HCT116 (cell line): ENCODE measurements at regions not wholly inside any gene's neighbourhood (a gene's known extent, or its start where the extent isn't known, plus 50 kb on each side); places are given as distances from the start of the nearest gene placed in this dataset.

Source experiments
- ATAC-seq: fragments of 200-7000 bp; cut with Tn5 transposase; 2 replicates; pipeline ENCODE4 v1.9.1; 2020; ENCODE audit warnings: mild to moderate bottlenecking, moderate library complexity
- BruUV-seq: library from RNA; stranded (reverse); fragments of 400-500 nt; replicated peaks from 2 replicates; lab custom pipeline; 2021; lab: Mats Ljungman, UMichigan
- CTCF ChIA-PET: fragments of 300-600 bp; sonication (Branson Sonifier 250); formaldehyde crosslinking; loops from one replicate; lab custom pipeline; 2021; ENCODE audit warnings: antibody characterized with exemption; lab: Charles Lee
- POLR2A ChIA-PET: fragments of 300-600, 350-600 bp; sonication (Branson Sonifier 250); formaldehyde crosslinking; loops from one replicate; lab custom pipeline; 2021; ENCODE audit warnings: antibody characterized with exemption; lab: Charles Lee
- RAD21 ChIA-PET, 2 experiments: fragments of 300-600 bp; sonication (Branson Sonifier 250); formaldehyde crosslinking; loops; one replicate each; lab custom pipeline; 2023; ENCODE audit warnings: low total read pairs in 2 of 2; ENCODE audit not compliant: uncharacterized antibody in 2 of 2, unreplicated experiment in 2 of 2, low non-redundant PET in 1 of 2; lab: Charles Lee
- DNase-seq: peaks from one replicate; pipeline ENCODE4 v3.0.0-alpha.2; 2010; ENCODE audit warnings: low read depth, low spot score
- H2AFZ ChIP-seq: fragments of 200-600 bp; shearing (Covaris generic), sonication (generic); 2 replicates; pipeline ENCODE4 v1.6.1; 2017; ENCODE audit warnings: low read depth, mixed run types, mixed read lengths, antibody characterized with exemption, low read length; ENCODE audit not compliant: poor library complexity, severe bottlenecking
- H3K27ac ChIP-seq: 2 replicates; pipeline ENCODE4 v1.5.1; 2012; ENCODE audit warnings: low read depth, low read length
- H3K27me3 ChIP-seq: fragments of 200-600 bp; sonication (generic); 2 replicates; pipeline ENCODE4 v1.6.1; 2016; ENCODE audit warnings: mixed run types, low read length, mixed read lengths; ENCODE audit not compliant: insufficient read depth
- H3K36me3 ChIP-seq, 2 experiments: fragments of 200-500 bp in 1 of 2; fragments of 200-600 bp in 1 of 2; sonication (Bioruptor generic) in 1 of 2; sonication (generic) in 1 of 2; 2 replicates each; pipeline versions ENCODE4 v1.5.1 to v1.6.1; 2014 to 2016; ENCODE audit warnings: low read length in 2 of 2, inconsistent platforms in 1 of 2, mixed read lengths in 1 of 2, mixed run types in 1 of 2; ENCODE audit not compliant: insufficient read depth in 2 of 2, control insufficient read depth in 1 of 2
- H3K4me1 ChIP-seq, 2 experiments: fragments of 200-600 bp in 1 of 2; sonication (generic) in 1 of 2; 2 replicates each; pipeline versions ENCODE4 v1.5.1 to v1.6.1; 2012 to 2017; ENCODE audit warnings: low read length in 2 of 2, inconsistent platforms in 1 of 2, mild to moderate bottlenecking in 1 of 2, mixed read lengths in 1 of 2, mixed run types in 1 of 2, moderate library complexity in 1 of 2; ENCODE audit not compliant: insufficient read depth in 2 of 2, control insufficient read depth in 1 of 2
- H3K4me2 ChIP-seq: fragments of 200-600 bp; sonication (generic); 2 replicates; pipeline ENCODE4 v1.6.1; 2017; ENCODE audit warnings: mixed run types, low read length, mixed read lengths
- H3K4me3 ChIP-seq, 2 experiments: fragments of 200-600 bp in 1 of 2; sonication (generic) in 1 of 2; replicated peaks in 1 of 2; 2 replicates each; pipeline ENCODE4 v1.5.1; 2011 to 2016; ENCODE audit warnings: low read length in 2 of 2, control low read depth in 1 of 2, low read depth in 1 of 2, mild to moderate bottlenecking in 1 of 2, mixed read lengths in 1 of 2, mixed run types in 1 of 2
- H3K79me2 ChIP-seq: fragments of 200-600 bp; sonication (generic); 2 replicates; pipeline ENCODE4 v1.6.1; 2017; ENCODE audit warnings: mild to moderate bottlenecking, mixed run types, low read length, moderate library complexity, mixed read lengths; ENCODE audit not compliant: insufficient read depth
- H3K9ac ChIP-seq: fragments of 200-600 bp; sonication (generic); 2 replicates; pipeline ENCODE4 v1.6.1; 2016; ENCODE audit warnings: low read length, mixed read lengths
- H3K9me2 ChIP-seq: fragments of 200-600 bp; sonication (generic), shearing (Covaris generic); 2 replicates; pipeline ENCODE4 v1.6.1; 2017; ENCODE audit warnings: mixed run types, mild to moderate bottlenecking, moderate library complexity; ENCODE audit not compliant: insufficient read depth
- H3K9me3 ChIP-seq, 2 experiments: fragments of 200-500 bp in 1 of 2; fragments of 200-600 bp in 1 of 2; sonication (Bioruptor generic) in 1 of 2; sonication (generic) in 1 of 2; 2 replicates each; pipeline ENCODE4 v1.6.1; 2014 to 2017; ENCODE audit warnings: low read length in 2 of 2, mixed read lengths in 2 of 2, inconsistent platforms in 1 of 2, low read depth in 1 of 2, mild to moderate bottlenecking in 1 of 2, mixed run types in 1 of 2, moderate library complexity in 1 of 2; ENCODE audit not compliant: control insufficient read depth in 1 of 2, insufficient read depth in 1 of 2
- H4K20me1 ChIP-seq: fragments of 200-600 bp; sonication (generic), shearing (Covaris generic); 2 replicates; pipeline ENCODE4 v1.6.1; 2017; ENCODE audit warnings: mixed run types, mild to moderate bottlenecking, moderate library complexity; ENCODE audit not compliant: insufficient read depth
- CEBPB ChIP-seq: IDR thresholded peaks from 2 replicates; pipeline ENCODE4 v1.6.1; 2012; ENCODE audit warnings: low read depth
- ELF1 ChIP-seq: IDR thresholded peaks from 2 replicates; pipeline ENCODE4 v1.6.1; 2012; ENCODE audit warnings: low read depth, borderline replicate concordance
- EZH2 ChIP-seq: fragments of 200-600 bp; sonication (generic); IDR thresholded peaks from 2 replicates; pipeline ENCODE4 v1.6.1; 2017; ENCODE audit warnings: antibody characterized with exemption, mixed run types
- EZH2phosphoT487 ChIP-seq: fragments of 200-600 bp; IDR thresholded peaks from 2 replicates; pipeline ENCODE4 v1.6.1; 2018; ENCODE audit warnings: antibody characterized with exemption, borderline replicate concordance
- FOSL1 ChIP-seq: IDR thresholded peaks from 2 replicates; pipeline ENCODE4 v1.6.1; 2012; ENCODE audit warnings: low read depth
- JUND ChIP-seq: IDR thresholded peaks from 2 replicates; pipeline ENCODE4 v1.6.1; 2012
- POLR2A ChIP-seq: IDR thresholded peaks from 2 replicates; pipeline ENCODE4 v1.7.0; 2011; ENCODE audit warnings: borderline replicate concordance; ENCODE audit not compliant: insufficient read depth, insufficient read length; ENCODE audit errors: extremely low read depth
- POLR2AphosphoS5 ChIP-seq: IDR thresholded peaks from 2 replicates; pipeline ENCODE4 v1.6.1; 2011; ENCODE audit warnings: mild to moderate bottlenecking, low read depth, low read length, moderate library complexity
- RAD21 ChIP-seq: IDR thresholded peaks from 2 replicates; pipeline ENCODE4 v1.6.1; 2012; ENCODE audit warnings: low read depth, mild to moderate bottlenecking
- SIN3A ChIP-seq: IDR thresholded peaks from 2 replicates; pipeline ENCODE4 v1.6.1; 2012; ENCODE audit warnings: low read depth
- SP1 ChIP-seq: IDR thresholded peaks from 2 replicates; pipeline ENCODE4 v1.6.1; 2012; ENCODE audit warnings: low read depth
- SRF ChIP-seq: IDR thresholded peaks from 2 replicates; pipeline ENCODE4 v1.6.1; 2012; ENCODE audit warnings: low read depth
- TCF7L2 ChIP-seq: IDR thresholded peaks from 2 replicates; pipeline ENCODE4 v1.7.0; 2011; ENCODE audit warnings: borderline replicate concordance, inconsistent platforms; ENCODE audit not compliant: insufficient read depth, insufficient read length; ENCODE audit errors: extremely low read depth
- ZFX ChIP-seq: fragments of 450-650 bp; IDR thresholded peaks from 2 replicates; pipeline ENCODE4 v1.6.1; 2017
- intact Hi-C: fragments of 100-400 bp; cut with micrococcal nuclease; formaldehyde crosslinking; loops from 2 replicates; pipeline ENCODE4 v1.10.0; 2022
- TF ChIP-seq, protein P1 (sequence below): IDR thresholded peaks from 2 replicates; pipeline ENCODE4 v1.6.1; 2011; ENCODE audit warnings: mild to moderate bottlenecking, low read length, moderate library complexity; ENCODE audit not compliant: insufficient replicate concordance; ENCODE audit errors: extremely low read depth
- TF ChIP-seq, protein P2 (sequence below): IDR thresholded peaks from 2 replicates; pipeline ENCODE4 v1.6.1; 2012; ENCODE audit warnings: low read depth
- TF ChIP-seq, protein P3 (sequence below), 3 experiments: fragments of 200-600 bp in 1 of 3; sonication (generic) in 1 of 3; IDR thresholded peaks in 2 of 3; conservative IDR thresholded peaks in 1 of 3; 2 replicates each; pipeline ENCODE4 v1.5.1; 2012 to 2017; ENCODE audit warnings: low read depth in 2 of 3, low read length in 2 of 3, antibody characterized with exemption in 1 of 3, borderline replicate concordance in 1 of 3, control low read depth in 1 of 3, mild to moderate bottlenecking in 1 of 3, mixed read lengths in 1 of 3, mixed run types in 1 of 3, moderate library complexity in 1 of 3; ENCODE audit not compliant: insufficient read depth in 1 of 3
- TF ChIP-seq, protein P4 (sequence below): IDR thresholded peaks from 2 replicates; pipeline ENCODE4 v1.6.1; 2012

DNA sequence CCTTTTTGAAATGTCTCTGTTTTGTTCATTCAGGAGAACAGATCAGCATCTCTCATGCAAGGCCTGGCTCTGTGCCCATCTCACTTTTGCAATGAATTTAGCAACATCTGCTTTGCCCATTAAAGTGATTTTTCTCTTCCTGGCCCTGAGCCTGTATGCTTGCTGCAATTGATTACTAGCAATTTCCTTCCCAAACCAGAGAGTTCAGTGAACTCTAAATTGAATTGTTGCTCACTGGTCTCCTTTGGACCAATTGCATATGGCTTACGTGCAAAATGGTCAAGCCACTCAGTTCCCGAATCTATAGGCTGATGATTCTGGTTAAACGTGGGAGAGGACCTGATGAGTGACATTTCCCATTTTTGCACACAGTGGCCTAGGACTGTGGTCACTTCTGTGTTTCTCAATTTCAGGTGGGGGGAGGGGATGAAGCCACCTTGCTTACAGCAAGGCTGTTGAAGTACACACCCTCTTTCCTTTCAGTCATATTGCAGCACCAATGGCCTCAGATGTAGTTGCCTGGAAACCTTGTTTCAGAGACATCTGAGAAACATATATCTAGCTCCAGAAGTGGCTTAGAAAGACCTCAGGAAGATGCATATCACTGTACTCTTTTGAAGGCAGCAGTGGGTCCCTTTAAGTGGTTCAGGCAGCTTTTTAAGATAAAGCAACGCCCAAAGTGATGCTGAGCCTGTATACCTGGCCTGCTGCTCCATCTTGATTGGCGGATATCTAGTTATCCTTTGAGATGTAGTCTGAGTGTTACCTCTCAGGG lies 201.4 kb downstream of the PTEN start:
- Histone ChIP-seq H4K20me1 (no peaks in the 10 kb centered on the region), H3K4me3 (no peak overlapping the region), H3K9me2 (no peaks in the 10 kb centered on the region), H3K9ac (no peak overlapping the region), H3K36me3 (no peaks in the 10 kb centered on the region), H3K27ac (no peak overlapping the region), H3K4me1 (no peaks in the 10 kb centered on the region), H2AFZ (no peak overlapping the region), H3K9me3 (no peaks in the 10 kb centered on the region), H3K27me3 (no peaks in the 10 kb centered on the region), H3K4me2 (no peak overlapping the region), H3K79me2 (no peaks in the 10 kb centered on the region)
- DNase-seq (no peak), ATAC-seq (no peak)
- TF ChIP-seq ZFX (no peak), EZH2 (no peak), POLR2A (no peak), TCF7L2 (no peak), SIN3A (no peak), SP1 (no peak), FOSL1 (no peak), ELF1 (no peak), RAD21 (no peak), POLR2AphosphoS5 (no peak), CEBPB (no peak), EZH2phosphoT487 (no peak), JUND (no peak), SRF (no peak)
- TF ChIP-seq, protein P1, sequence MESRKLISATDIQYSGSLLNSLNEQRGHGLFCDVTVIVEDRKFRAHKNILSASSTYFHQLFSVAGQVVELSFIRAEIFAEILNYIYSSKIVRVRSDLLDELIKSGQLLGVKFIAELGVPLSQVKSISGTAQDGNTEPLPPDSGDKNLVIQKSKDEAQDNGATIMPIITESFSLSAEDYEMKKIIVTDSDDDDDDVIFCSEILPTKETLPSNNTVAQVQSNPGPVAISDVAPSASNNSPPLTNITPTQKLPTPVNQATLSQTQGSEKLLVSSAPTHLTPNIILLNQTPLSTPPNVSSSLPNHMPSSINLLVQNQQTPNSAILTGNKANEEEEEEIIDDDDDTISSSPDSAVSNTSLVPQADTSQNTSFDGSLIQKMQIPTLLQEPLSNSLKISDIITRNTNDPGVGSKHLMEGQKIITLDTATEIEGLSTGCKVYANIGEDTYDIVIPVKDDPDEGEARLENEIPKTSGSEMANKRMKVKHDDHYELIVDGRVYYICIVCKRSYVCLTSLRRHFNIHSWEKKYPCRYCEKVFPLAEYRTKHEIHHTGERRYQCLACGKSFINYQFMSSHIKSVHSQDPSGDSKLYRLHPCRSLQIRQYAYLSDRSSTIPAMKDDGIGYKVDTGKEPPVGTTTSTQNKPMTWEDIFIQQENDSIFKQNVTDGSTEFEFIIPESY, result no peak
- TF ChIP-seq, protein P2, sequence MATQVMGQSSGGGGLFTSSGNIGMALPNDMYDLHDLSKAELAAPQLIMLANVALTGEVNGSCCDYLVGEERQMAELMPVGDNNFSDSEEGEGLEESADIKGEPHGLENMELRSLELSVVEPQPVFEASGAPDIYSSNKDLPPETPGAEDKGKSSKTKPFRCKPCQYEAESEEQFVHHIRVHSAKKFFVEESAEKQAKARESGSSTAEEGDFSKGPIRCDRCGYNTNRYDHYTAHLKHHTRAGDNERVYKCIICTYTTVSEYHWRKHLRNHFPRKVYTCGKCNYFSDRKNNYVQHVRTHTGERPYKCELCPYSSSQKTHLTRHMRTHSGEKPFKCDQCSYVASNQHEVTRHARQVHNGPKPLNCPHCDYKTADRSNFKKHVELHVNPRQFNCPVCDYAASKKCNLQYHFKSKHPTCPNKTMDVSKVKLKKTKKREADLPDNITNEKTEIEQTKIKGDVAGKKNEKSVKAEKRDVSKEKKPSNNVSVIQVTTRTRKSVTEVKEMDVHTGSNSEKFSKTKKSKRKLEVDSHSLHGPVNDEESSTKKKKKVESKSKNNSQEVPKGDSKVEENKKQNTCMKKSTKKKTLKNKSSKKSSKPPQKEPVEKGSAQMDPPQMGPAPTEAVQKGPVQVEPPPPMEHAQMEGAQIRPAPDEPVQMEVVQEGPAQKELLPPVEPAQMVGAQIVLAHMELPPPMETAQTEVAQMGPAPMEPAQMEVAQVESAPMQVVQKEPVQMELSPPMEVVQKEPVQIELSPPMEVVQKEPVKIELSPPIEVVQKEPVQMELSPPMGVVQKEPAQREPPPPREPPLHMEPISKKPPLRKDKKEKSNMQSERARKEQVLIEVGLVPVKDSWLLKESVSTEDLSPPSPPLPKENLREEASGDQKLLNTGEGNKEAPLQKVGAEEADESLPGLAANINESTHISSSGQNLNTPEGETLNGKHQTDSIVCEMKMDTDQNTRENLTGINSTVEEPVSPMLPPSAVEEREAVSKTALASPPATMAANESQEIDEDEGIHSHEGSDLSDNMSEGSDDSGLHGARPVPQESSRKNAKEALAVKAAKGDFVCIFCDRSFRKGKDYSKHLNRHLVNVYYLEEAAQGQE, result no peak
- TF ChIP-seq, protein P3, sequence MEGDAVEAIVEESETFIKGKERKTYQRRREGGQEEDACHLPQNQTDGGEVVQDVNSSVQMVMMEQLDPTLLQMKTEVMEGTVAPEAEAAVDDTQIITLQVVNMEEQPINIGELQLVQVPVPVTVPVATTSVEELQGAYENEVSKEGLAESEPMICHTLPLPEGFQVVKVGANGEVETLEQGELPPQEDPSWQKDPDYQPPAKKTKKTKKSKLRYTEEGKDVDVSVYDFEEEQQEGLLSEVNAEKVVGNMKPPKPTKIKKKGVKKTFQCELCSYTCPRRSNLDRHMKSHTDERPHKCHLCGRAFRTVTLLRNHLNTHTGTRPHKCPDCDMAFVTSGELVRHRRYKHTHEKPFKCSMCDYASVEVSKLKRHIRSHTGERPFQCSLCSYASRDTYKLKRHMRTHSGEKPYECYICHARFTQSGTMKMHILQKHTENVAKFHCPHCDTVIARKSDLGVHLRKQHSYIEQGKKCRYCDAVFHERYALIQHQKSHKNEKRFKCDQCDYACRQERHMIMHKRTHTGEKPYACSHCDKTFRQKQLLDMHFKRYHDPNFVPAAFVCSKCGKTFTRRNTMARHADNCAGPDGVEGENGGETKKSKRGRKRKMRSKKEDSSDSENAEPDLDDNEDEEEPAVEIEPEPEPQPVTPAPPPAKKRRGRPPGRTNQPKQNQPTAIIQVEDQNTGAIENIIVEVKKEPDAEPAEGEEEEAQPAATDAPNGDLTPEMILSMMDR (IDR thresholded peaks at IDR 0.05 in 2 of 3, conservative IDR thresholded peaks at IDR 0.05 in 1 of 3; ENCODE audit: borderline replicate concordance in 1 of 3, insufficient read depth in 1 of 3, low read depth in 2 of 3, low read length in 2 of 3), result no peak
- TF ChIP-seq, protein P4, sequence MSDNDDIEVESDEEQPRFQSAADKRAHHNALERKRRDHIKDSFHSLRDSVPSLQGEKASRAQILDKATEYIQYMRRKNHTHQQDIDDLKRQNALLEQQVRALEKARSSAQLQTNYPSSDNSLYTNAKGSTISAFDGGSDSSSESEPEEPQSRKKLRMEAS, result no peak
- BruUV-seq, result no TSS peak
- ChIA-PET POLR2A (no interaction called here), CTCF (no interaction called here), RAD21 (no interaction called here)
- intact Hi-C loops, result no loop called here
